ENCODE measurements at regions not wholly inside any gene's neighbourhood (a gene's known extent, or its start where the extent isn't known, plus 50 kb on each side); places are given as distances from the start of the nearest gene placed in this dataset.

GRCh38 chr1:4871373-4871772, 217.0 kb downstream of the AJAP1 start:
- no peak for DNase-seq (ENCODE audit: low spot score)

- no peak for DNase-seq (ENCODE audit: low spot score)
Observed at GRCh38 chr1:4868521-4868920, 214.1 kb downstream of the AJAP1 start.

GRCh38 chr1:4856396-4856795, 202.0 kb downstream of the AJAP1 start:
- DNase-seq (ENCODE audit: low spot score), result no peak

- DNase-seq (ENCODE audit: low spot score), result peak; percentile 8
Observed at GRCh38 chr1:4854367-4854766, 200.0 kb downstream of the AJAP1 start.

- DNase-seq (ENCODE audit: low spot score), result no peak
Observed at GRCh38 chr1:4853904-4854303, 199.5 kb downstream of the AJAP1 start.

GRCh38 chr1:4851385-4852065, 197.1 kb downstream of the AJAP1 start:
- no peak for DNase-seq (ENCODE audit: low spot score)

- no peak for DNase-seq (ENCODE audit: low spot score)
Observed at GRCh38 chr1:4848431-4848830, 194.0 kb downstream of the AJAP1 start.

- no peak for DNase-seq (ENCODE audit: low spot score)
Observed at GRCh38 chr1:4847711-4848110, 193.3 kb downstream of the AJAP1 start.

All from pons (tissue), 1 donor.